Neural cell (in vitro differentiated cells): ENCODE measurements at regions not wholly inside any gene's neighbourhood (a gene's known extent, or its start where the extent isn't known, plus 50 kb on each side); places are given as distances from the start of the nearest gene placed in this dataset.

Experiments used
- H2AFZ ChIP-seq: fragments of 200-600, 300-800 bp; sonication (generic), shearing (Covaris generic); 2 replicates; pipeline ENCODE4 v1.6.0; 2014; ENCODE audit warnings: low read depth, mild to moderate bottlenecking, antibody characterized with exemption, low read length, moderate library complexity
- H3F3A ChIP-seq: fragments of 200-600 bp; shearing (Covaris generic); 2 replicates; pipeline ENCODE4 v1.6.1; 2016; ENCODE audit warnings: mild to moderate bottlenecking, moderate library complexity, mixed read lengths, antibody characterized with exemption, low read length; ENCODE audit not compliant: insufficient read depth, poor library complexity, severe bottlenecking
- H3K27ac ChIP-seq: fragments of 200-600, 300-800 bp; sonication (generic), shearing (Covaris generic); 2 replicates; pipeline ENCODE4 v1.5.1; 2014; ENCODE audit warnings: mild to moderate bottlenecking, low read length, moderate library complexity
- H3K27me3 ChIP-seq: fragments of 300-800, 200-600 bp; sonication (generic), shearing (Covaris generic); 2 replicates; pipeline ENCODE4 v1.6.0; 2014; ENCODE audit warnings: mild to moderate bottlenecking, low read depth, low read length, moderate library complexity; ENCODE audit not compliant: insufficient read depth
- H3K36me3 ChIP-seq: fragments of 300-800, 200-600 bp; sonication (generic), shearing (Covaris generic); 2 replicates; pipeline ENCODE4 v1.5.1; 2014; ENCODE audit warnings: mild to moderate bottlenecking, antibody characterized with exemption, low read length, moderate library complexity; ENCODE audit not compliant: insufficient read depth
- H3K4me2 ChIP-seq: fragments of 300-800, 200-600 bp; sonication (generic), shearing (Covaris generic); 2 replicates; pipeline ENCODE4 v1.6.0; 2014; ENCODE audit warnings: mild to moderate bottlenecking, low read length
- H3K4me3 ChIP-seq: fragments of 300-800, 200-600 bp; sonication (generic), shearing (Covaris generic); 2 replicates; pipeline ENCODE4 v1.5.1; 2014; ENCODE audit warnings: mild to moderate bottlenecking, low read length, moderate library complexity
- H3K79me2 ChIP-seq: fragments of 200-600 bp; shearing (Covaris generic); replicated peaks from 2 replicates; pipeline ENCODE4 v1.6.0; 2014; ENCODE audit warnings: mild to moderate bottlenecking, low read length, moderate library complexity; ENCODE audit not compliant: insufficient read depth
- H3K9ac ChIP-seq: fragments of 300-800, 200-600 bp; sonication (generic), shearing (Covaris generic); 2 replicates; pipeline ENCODE4 v1.6.1; 2016; ENCODE audit warnings: mild to moderate bottlenecking, low read length, mixed read lengths
- H3K9me2 ChIP-seq: fragments of 200-600 bp; shearing (Covaris generic); 2 replicates; pipeline ENCODE4 v1.6.1; 2016; ENCODE audit warnings: mild to moderate bottlenecking, low read length, mixed read lengths; ENCODE audit not compliant: insufficient read depth
- H3K9me3 ChIP-seq: fragments of 200-600, 300-800 bp; sonication (generic), shearing (Covaris generic); 2 replicates; pipeline ENCODE4 v1.6.1; 2016; ENCODE audit warnings: mild to moderate bottlenecking, mixed run types, low read length, moderate library complexity, mixed read lengths
- H4K20me1 ChIP-seq: fragments of 200-600 bp; shearing (Covaris generic); 2 replicates; pipeline ENCODE4 v1.6.1; 2016; ENCODE audit warnings: mild to moderate bottlenecking, mixed run types; ENCODE audit not compliant: insufficient read depth
- EP300 ChIP-seq: fragments of 450-650 bp; conservative IDR thresholded peaks from 2 replicates; pipeline ENCODE4 v1.6.1; 2014; ENCODE audit warnings: antibody characterized with exemption, mild to moderate bottlenecking, moderate library complexity; ENCODE audit not compliant: poor library complexity, severe bottlenecking
- EZH2 ChIP-seq: fragments of 200-600, 300-800 bp; shearing (Covaris generic), sonication (generic); IDR thresholded peaks from 2 replicates; pipeline ENCODE4 v1.6.1; 2014; ENCODE audit warnings: antibody characterized with exemption, low read length, borderline replicate concordance, mild to moderate bottlenecking; ENCODE audit not compliant: insufficient read depth, poor library complexity, severe bottlenecking
- MXI1 ChIP-seq: fragments of 450-650 bp; conservative IDR thresholded peaks from 2 replicates; pipeline ENCODE4 v1.6.1; 2014; ENCODE audit warnings: antibody characterized with exemption, mild to moderate bottlenecking; ENCODE audit not compliant: poor library complexity, severe bottlenecking
- POLR2AphosphoS5 ChIP-seq: IDR thresholded peaks from 2 replicates; pipeline ENCODE4 v1.6.1; 2012
- RAD21 ChIP-seq: fragments of 450-650 bp; conservative IDR thresholded peaks from 2 replicates; pipeline ENCODE4 v1.6.1; 2014; ENCODE audit warnings: antibody characterized with exemption, mild to moderate bottlenecking, moderate library complexity
- SMC3 ChIP-seq: fragments of 450-650 bp; conservative IDR thresholded peaks from 2 replicates; pipeline ENCODE4 v1.6.1; 2014; ENCODE audit warnings: antibody characterized with exemption, mild to moderate bottlenecking, moderate library complexity; ENCODE audit not compliant: poor library complexity
- TAF1 ChIP-seq: IDR thresholded peaks from 2 replicates; pipeline ENCODE4 v1.6.1; 2012; ENCODE audit warnings: low read depth
- TF ChIP-seq, protein P1 (sequence below): IDR thresholded peaks from 2 replicates; pipeline ENCODE4 v1.6.1; 2012; ENCODE audit warnings: borderline replicate concordance
- TF ChIP-seq, protein P2 (sequence below): fragments of 450-650 bp; IDR thresholded peaks from 2 replicates; pipeline ENCODE4 v1.5.1; 2014; ENCODE audit warnings: antibody characterized with exemption, mild to moderate bottlenecking, moderate library complexity; ENCODE audit not compliant: poor library complexity, severe bottlenecking

DNA sequence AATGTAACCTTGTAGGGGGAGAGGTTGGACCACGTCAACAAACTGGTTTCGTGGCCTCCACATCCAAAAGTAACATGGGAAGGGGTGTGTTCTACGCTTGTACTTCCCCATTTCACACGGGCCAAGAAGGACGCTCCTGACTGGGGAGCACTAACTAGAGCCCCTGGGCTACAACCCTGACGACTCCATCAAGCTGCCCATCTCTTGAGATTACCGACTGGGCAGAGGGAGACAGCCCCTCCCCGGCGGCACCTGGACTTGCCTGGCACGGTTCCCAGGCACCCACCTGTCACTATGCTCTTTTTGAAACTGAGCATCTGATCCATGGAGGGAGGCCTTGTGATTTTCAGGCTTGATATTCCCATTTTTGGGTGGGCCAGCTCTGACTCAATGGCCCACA is 68.5 kb downstream of the SHANK2 start:
- TF ChIP-seq POLR2AphosphoS5 (no peak), EP300 (no peak), TAF1 (no peak), RAD21 (no peak), SMC3 (no peak), MXI1 (no peak), EZH2 (no peak)
- TF ChIP-seq, protein P1, sequence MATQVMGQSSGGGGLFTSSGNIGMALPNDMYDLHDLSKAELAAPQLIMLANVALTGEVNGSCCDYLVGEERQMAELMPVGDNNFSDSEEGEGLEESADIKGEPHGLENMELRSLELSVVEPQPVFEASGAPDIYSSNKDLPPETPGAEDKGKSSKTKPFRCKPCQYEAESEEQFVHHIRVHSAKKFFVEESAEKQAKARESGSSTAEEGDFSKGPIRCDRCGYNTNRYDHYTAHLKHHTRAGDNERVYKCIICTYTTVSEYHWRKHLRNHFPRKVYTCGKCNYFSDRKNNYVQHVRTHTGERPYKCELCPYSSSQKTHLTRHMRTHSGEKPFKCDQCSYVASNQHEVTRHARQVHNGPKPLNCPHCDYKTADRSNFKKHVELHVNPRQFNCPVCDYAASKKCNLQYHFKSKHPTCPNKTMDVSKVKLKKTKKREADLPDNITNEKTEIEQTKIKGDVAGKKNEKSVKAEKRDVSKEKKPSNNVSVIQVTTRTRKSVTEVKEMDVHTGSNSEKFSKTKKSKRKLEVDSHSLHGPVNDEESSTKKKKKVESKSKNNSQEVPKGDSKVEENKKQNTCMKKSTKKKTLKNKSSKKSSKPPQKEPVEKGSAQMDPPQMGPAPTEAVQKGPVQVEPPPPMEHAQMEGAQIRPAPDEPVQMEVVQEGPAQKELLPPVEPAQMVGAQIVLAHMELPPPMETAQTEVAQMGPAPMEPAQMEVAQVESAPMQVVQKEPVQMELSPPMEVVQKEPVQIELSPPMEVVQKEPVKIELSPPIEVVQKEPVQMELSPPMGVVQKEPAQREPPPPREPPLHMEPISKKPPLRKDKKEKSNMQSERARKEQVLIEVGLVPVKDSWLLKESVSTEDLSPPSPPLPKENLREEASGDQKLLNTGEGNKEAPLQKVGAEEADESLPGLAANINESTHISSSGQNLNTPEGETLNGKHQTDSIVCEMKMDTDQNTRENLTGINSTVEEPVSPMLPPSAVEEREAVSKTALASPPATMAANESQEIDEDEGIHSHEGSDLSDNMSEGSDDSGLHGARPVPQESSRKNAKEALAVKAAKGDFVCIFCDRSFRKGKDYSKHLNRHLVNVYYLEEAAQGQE: no peak
- TF ChIP-seq, protein P2, sequence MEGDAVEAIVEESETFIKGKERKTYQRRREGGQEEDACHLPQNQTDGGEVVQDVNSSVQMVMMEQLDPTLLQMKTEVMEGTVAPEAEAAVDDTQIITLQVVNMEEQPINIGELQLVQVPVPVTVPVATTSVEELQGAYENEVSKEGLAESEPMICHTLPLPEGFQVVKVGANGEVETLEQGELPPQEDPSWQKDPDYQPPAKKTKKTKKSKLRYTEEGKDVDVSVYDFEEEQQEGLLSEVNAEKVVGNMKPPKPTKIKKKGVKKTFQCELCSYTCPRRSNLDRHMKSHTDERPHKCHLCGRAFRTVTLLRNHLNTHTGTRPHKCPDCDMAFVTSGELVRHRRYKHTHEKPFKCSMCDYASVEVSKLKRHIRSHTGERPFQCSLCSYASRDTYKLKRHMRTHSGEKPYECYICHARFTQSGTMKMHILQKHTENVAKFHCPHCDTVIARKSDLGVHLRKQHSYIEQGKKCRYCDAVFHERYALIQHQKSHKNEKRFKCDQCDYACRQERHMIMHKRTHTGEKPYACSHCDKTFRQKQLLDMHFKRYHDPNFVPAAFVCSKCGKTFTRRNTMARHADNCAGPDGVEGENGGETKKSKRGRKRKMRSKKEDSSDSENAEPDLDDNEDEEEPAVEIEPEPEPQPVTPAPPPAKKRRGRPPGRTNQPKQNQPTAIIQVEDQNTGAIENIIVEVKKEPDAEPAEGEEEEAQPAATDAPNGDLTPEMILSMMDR: no peak
- H3K36me3 ChIP-seq: no peaks in the 10 kb centered on the region
- H3K9me2 ChIP-seq: no peaks in the 10 kb centered on the region
- no peak overlapping the region for H3K4me3 ChIP-seq
- H3K27ac ChIP-seq: no peak overlapping the region
- H3K9me3 ChIP-seq: no peaks in the 10 kb centered on the region
- H3K4me2 ChIP-seq: no peak overlapping the region
- H3F3A ChIP-seq: no peaks in the 10 kb centered on the region
- no peaks in the 10 kb centered on the region for H3K27me3 ChIP-seq
- H3K79me2 ChIP-seq: no peaks in the 10 kb centered on the region
- H4K20me1 ChIP-seq: no peaks in the 10 kb centered on the region
- no peak overlapping the region for H2AFZ ChIP-seq
- H3K9ac ChIP-seq: no peak overlapping the region

DNA sequence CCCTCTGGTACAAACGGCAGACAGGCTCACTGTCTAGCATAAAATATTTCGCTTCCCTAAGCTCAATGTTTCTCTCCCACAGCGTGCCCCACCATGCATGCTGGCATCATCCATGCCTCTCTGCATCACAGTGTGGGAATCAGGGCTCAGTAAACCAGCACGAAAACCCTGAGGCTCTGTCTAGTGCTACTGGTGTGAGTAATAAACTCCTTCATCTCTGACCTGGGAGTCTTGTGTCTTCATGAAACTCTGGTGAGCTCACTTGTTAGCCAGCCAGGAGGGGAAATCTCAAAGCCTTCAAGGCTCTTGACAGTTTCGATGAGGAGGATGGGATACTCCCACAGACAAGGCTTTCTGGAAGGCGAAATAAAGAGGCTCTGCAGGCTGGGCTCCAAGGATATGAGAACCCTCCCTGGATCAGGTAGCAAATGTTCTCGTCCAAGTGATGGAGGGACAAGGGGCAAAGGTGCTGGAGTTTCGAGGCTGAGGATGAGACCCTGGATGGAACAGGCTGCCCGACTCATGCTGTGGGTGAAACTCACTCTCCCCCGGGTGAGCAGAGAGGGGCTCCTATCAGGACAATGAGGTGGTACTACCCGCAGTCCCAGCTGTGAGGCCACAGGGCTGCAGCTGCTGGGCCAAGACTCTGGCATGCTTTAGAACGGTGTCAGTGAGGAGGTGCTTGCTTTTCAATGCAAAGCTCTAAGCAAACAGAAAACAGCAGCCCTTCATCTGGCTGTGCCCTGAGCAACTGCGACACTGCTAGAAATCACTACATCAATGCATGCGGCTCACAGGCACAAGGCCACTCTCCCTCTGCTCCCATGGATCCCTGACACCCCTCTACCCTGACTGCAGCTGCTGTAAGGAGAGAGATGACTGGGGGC is 69.3 kb downstream of the SHANK2 start:
- TF ChIP-seq MXI1: no peak
- no peak for TF ChIP-seq EP300
- TF ChIP-seq, protein P2: no peak
- no peak for TF ChIP-seq SMC3
- TF ChIP-seq RAD21: no peak
- TF ChIP-seq, protein P1: no peak
- no peak for TF ChIP-seq EZH2
- TF ChIP-seq TAF1: no peak
- no peak for TF ChIP-seq POLR2AphosphoS5
- H3K9me3 ChIP-seq: no peaks in the 10 kb centered on the region
- H2AFZ ChIP-seq: no peak overlapping the region
- no peaks in the 10 kb centered on the region for H3K36me3 ChIP-seq
- no peak overlapping the region for H3K27ac ChIP-seq
- H4K20me1 ChIP-seq: no peaks in the 10 kb centered on the region
- H3K9me2 ChIP-seq: no peaks in the 10 kb centered on the region
- H3K27me3 ChIP-seq: no peaks in the 10 kb centered on the region
- H3K9ac ChIP-seq: no peak overlapping the region
- H3K4me2 ChIP-seq: no peak overlapping the region
- H3K4me3 ChIP-seq: no peak overlapping the region
- H3F3A ChIP-seq: no peaks in the 10 kb centered on the region
- H3K79me2 ChIP-seq: no peaks in the 10 kb centered on the region
